ENCODE measurements at regions not wholly inside any gene's neighbourhood (a gene's known extent, or its start where the extent isn't known, plus 50 kb on each side); places are given as distances from the start of the nearest gene placed in this dataset.

- TF ChIP-seq, protein P1, sequence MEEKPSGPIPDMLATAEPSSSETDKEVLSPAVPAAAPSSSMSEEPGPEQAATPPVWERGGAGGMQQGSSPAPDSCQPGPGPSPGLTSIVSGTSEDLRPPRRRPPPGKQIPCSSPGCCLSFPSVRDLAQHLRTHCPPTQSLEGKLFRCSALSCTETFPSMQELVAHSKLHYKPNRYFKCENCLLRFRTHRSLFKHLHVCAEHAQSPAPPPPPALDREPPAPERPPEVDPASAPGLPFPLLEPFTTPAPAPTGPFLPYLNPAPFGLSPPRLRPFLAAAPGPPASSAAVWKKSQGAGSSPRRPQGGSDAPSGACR (CRISPR knock-in tag; IDR thresholded peaks at IDR 0.05): no peak
- TF ChIP-seq, protein P2, sequence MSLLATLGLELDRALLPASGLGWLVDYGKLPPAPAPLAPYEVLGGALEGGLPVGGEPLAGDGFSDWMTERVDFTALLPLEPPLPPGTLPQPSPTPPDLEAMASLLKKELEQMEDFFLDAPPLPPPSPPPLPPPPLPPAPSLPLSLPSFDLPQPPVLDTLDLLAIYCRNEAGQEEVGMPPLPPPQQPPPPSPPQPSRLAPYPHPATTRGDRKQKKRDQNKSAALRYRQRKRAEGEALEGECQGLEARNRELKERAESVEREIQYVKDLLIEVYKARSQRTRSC (CRISPR knock-in tag; IDR thresholded peaks at IDR 0.05; ENCODE audit: low read depth): no peak
- TF ChIP-seq ZNF879 (CRISPR knock-in tag; IDR thresholded peaks at IDR 0.05) (no peak), GMEB1 (CRISPR knock-in tag; IDR thresholded peaks at IDR 0.05; ENCODE audit: borderline replicate concordance) (no peak), ZNF24 (IDR thresholded peaks at IDR 0.05) (no peak), SUZ12 (IDR thresholded peaks at IDR 0.05; ENCODE audit: low read depth, low read length) (no peak), SNAPC2 (CRISPR knock-in tag; IDR thresholded peaks at IDR 0.05) (no peak), DR1 (CRISPR knock-in tag; IDR thresholded peaks at IDR 0.05) (no peak), ARNT (IDR thresholded peaks at IDR 0.05) (no peak)
- TF ChIP-seq, protein P3, sequence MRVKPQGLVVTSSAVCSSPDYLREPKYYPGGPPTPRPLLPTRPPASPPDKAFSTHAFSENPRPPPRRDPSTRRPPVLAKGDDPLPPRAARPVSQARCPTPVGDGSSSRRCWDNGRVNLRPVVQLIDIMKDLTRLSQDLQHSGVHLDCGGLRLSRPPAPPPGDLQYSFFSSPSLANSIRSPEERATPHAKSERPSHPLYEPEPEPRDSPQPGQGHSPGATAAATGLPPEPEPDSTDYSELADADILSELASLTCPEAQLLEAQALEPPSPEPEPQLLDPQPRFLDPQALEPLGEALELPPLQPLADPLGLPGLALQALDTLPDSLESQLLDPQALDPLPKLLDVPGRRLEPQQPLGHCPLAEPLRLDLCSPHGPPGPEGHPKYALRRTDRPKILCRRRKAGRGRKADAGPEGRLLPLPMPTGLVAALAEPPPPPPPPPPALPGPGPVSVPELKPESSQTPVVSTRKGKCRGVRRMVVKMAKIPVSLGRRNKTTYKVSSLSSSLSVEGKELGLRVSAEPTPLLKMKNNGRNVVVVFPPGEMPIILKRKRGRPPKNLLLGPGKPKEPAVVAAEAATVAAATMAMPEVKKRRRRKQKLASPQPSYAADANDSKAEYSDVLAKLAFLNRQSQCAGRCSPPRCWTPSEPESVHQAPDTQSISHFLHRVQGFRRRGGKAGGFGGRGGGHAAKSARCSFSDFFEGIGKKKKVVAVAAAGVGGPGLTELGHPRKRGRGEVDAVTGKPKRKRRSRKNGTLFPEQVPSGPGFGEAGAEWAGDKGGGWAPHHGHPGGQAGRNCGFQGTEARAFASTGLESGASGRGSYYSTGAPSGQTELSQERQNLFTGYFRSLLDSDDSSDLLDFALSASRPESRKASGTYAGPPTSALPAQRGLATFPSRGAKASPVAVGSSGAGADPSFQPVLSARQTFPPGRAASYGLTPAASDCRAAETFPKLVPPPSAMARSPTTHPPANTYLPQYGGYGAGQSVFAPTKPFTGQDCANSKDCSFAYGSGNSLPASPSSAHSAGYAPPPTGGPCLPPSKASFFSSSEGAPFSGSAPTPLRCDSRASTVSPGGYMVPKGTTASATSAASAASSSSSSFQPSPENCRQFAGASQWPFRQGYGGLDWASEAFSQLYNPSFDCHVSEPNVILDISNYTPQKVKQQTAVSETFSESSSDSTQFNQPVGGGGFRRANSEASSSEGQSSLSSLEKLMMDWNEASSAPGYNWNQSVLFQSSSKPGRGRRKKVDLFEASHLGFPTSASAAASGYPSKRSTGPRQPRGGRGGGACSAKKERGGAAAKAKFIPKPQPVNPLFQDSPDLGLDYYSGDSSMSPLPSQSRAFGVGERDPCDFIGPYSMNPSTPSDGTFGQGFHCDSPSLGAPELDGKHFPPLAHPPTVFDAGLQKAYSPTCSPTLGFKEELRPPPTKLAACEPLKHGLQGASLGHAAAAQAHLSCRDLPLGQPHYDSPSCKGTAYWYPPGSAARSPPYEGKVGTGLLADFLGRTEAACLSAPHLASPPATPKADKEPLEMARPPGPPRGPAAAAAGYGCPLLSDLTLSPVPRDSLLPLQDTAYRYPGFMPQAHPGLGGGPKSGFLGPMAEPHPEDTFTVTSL (CRISPR knock-in tag; IDR thresholded peaks at IDR 0.05; ENCODE audit: borderline replicate concordance): no peak
- TF ChIP-seq, protein P4, sequence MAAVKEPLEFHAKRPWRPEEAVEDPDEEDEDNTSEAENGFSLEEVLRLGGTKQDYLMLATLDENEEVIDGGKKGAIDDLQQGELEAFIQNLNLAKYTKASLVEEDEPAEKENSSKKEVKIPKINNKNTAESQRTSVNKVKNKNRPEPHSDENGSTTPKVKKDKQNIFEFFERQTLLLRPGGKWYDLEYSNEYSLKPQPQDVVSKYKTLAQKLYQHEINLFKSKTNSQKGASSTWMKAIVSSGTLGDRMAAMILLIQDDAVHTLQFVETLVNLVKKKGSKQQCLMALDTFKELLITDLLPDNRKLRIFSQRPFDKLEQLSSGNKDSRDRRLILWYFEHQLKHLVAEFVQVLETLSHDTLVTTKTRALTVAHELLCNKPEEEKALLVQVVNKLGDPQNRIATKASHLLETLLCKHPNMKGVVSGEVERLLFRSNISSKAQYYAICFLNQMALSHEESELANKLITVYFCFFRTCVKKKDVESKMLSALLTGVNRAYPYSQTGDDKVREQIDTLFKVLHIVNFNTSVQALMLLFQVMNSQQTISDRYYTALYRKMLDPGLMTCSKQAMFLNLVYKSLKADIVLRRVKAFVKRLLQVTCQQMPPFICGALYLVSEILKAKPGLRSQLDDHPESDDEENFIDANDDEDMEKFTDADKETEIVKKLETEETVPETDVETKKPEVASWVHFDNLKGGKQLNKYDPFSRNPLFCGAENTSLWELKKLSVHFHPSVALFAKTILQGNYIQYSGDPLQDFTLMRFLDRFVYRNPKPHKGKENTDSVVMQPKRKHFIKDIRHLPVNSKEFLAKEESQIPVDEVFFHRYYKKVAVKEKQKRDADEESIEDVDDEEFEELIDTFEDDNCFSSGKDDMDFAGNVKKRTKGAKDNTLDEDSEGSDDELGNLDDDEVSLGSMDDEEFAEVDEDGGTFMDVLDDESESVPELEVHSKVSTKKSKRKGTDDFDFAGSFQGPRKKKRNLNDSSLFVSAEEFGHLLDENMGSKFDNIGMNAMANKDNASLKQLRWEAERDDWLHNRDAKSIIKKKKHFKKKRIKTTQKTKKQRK (IDR thresholded peaks at IDR 0.05; ENCODE audit: low read length): no peak
- TF ChIP-seq, protein P5, sequence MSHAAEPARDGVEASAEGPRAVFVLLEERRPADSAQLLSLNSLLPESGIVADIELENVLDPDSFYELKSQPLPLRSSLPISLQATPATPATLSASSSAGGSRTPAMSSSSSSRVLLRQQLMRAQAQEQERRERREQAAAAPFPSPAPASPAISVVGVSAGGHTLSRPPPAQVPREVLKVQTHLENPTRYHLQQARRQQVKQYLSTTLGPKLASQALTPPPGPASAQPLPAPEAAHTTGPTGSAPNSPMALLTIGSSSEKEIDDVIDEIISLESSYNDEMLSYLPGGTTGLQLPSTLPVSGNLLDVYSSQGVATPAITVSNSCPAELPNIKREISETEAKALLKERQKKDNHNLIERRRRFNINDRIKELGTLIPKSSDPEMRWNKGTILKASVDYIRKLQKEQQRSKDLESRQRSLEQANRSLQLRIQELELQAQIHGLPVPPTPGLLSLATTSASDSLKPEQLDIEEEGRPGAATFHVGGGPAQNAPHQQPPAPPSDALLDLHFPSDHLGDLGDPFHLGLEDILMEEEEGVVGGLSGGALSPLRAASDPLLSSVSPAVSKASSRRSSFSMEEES (CRISPR knock-in tag; IDR thresholded peaks at IDR 0.05): no peak
Measured at GRCh38 chr2:6739547-6739946, 126.2 kb downstream of the CMPK2 start (continued).

Measured in HepG2 (cell line).